Panc1 (cell line): ENCODE measurements at regions not wholly inside any gene's neighbourhood (a gene's known extent, or its start where the extent isn't known, plus 50 kb on each side); places are given as distances from the start of the nearest gene placed in this dataset.

Experiments used
- CTCF ChIP-seq: fragments of 450-650 bp; IDR thresholded peaks from 2 replicates; pipeline ENCODE4 v1.5.1; 2017; ENCODE audit warnings: mild to moderate bottlenecking
- POLR2AphosphoS5 ChIP-seq: IDR thresholded peaks from 2 replicates; pipeline ENCODE4 v1.6.1; 2012; ENCODE audit warnings: mild to moderate bottlenecking, low read depth, low read length, moderate library complexity
- REST ChIP-seq, 2 experiments: IDR thresholded peaks; 2 replicates each; pipeline ENCODE4 v1.6.1; 2011 to 2012; ENCODE audit warnings: low read depth in 2 of 2, control low read depth in 1 of 2, low read length in 1 of 2, mild to moderate bottlenecking in 1 of 2, moderate library complexity in 1 of 2; ENCODE audit not compliant: insufficient read depth in 1 of 2
- SIN3A ChIP-seq: IDR thresholded peaks from 2 replicates; pipeline ENCODE4 v1.6.1; 2012; ENCODE audit warnings: low read depth, mild to moderate bottlenecking, low read length, moderate library complexity, borderline replicate concordance; ENCODE audit not compliant: insufficient read depth
- TCF7L2 ChIP-seq: IDR thresholded peaks from 2 replicates; pipeline ENCODE4 v1.6.1; 2011; ENCODE audit warnings: mild to moderate bottlenecking, low read depth, low read length, inconsistent platforms

GRCh38 chr6:90445533-90446108, 141.3 kb downstream of the MAP3K7 start:
- no peak for TF ChIP-seq CTCF
- TF ChIP-seq REST (IDR thresholded peaks at IDR 0.05; ENCODE audit: insufficient read depth in 1 of 2, low read depth in 2 of 2, low read length in 1 of 2) = no peak
- no peak for TF ChIP-seq POLR2AphosphoS5
- no peak for TF ChIP-seq TCF7L2
- no peak for TF ChIP-seq SIN3A
